ENCODE measurements at regions not wholly inside any gene's neighbourhood (a gene's known extent, or its start where the extent isn't known, plus 50 kb on each side); places are given as distances from the start of the nearest gene placed in this dataset.

DNA sequence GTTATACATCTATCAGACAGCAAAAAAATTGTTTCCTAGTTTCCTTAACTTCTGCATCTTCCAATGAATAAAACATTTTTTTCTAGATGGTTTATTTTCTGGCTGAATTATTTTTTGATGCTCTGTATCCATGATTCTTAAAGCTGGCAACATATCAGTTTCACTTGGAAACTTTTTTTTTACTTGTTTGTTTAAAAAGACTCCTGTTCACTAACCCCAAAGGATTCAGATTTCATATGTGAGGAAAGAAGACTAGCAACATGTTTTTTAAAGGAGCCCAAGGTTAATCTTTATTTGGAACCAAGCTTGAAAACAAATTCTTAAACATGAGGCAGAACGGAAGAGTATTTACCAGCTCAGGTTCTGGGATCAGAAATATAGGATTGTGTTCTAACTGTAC lies 632.3 kb downstream of the SLITRK6 start:
- no peaks in the 10 kb centered on the region for H3K9me3 ChIP-seq (replicated peaks in 1 of 3)
- intact Hi-C loops (cut with DNase I), result no loop called here
- no peak overlapping the region for H3K27ac ChIP-seq
- 24 to 46% (median 34%) methylated on average over 1 of the region's 1 CpG for WGBS, 4 donors
- no peaks in the 10 kb centered on the region for H3K27me3 ChIP-seq
- H3K4me1 ChIP-seq (replicated peaks in 1 of 2), result no peaks in the 10 kb centered on the region
- no peaks in the 10 kb centered on the region for H3K36me3 ChIP-seq (replicated peaks in 1 of 2)
- H3K4me3 ChIP-seq, result no peak overlapping the region
- no peak for DNase-seq
- TF ChIP-seq, protein P1, sequence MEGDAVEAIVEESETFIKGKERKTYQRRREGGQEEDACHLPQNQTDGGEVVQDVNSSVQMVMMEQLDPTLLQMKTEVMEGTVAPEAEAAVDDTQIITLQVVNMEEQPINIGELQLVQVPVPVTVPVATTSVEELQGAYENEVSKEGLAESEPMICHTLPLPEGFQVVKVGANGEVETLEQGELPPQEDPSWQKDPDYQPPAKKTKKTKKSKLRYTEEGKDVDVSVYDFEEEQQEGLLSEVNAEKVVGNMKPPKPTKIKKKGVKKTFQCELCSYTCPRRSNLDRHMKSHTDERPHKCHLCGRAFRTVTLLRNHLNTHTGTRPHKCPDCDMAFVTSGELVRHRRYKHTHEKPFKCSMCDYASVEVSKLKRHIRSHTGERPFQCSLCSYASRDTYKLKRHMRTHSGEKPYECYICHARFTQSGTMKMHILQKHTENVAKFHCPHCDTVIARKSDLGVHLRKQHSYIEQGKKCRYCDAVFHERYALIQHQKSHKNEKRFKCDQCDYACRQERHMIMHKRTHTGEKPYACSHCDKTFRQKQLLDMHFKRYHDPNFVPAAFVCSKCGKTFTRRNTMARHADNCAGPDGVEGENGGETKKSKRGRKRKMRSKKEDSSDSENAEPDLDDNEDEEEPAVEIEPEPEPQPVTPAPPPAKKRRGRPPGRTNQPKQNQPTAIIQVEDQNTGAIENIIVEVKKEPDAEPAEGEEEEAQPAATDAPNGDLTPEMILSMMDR (IDR thresholded peaks at IDR 0.05), result no peak
- no peak for TF ChIP-seq POLR2A (IDR thresholded peaks at IDR 0.05)

DNA sequence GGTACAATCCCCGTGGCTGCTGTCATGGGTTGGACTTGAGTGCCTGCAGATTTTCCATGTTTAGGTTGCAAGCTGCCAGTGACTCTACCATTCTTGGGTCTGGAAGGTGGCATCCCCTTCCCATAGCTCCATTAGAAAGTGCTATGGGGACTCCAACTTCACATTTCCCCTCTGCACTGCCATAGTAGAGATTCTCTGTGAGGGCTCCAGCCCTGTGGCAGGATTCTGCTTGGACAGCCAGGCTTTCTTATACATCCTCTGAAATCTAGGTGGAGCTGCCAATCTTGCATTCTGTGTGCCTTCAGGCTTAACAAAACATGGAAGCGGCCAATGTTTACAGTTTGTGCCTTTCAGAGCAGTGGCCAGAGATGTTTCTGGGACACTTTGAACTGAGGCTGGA lies 636.2 kb downstream of the SLITRK6 start:
- no peak for TF ChIP-seq POLR2A (IDR thresholded peaks at IDR 0.05)
- TF ChIP-seq, protein P1 (IDR thresholded peaks at IDR 0.05), result no peak
- DNase-seq, result no peak
- no peaks in the 10 kb centered on the region for H3K36me3 ChIP-seq (replicated peaks in 1 of 2)
- H3K4me1 ChIP-seq (replicated peaks in 1 of 2), result no peaks in the 10 kb centered on the region
- H3K9me3 ChIP-seq (replicated peaks in 1 of 3), result no peaks in the 10 kb centered on the region
- H3K4me3 ChIP-seq, result no peak overlapping the region
- intact Hi-C loops (cut with DNase I), result no loop called here
- H3K27ac ChIP-seq, result no peak overlapping the region
- no peaks in the 10 kb centered on the region for H3K27me3 ChIP-seq
- WGBS, 4 donors, result 73 to 92% (median 84%) methylated on average over 1 to 2 of the region's 2 CpGs

DNA sequence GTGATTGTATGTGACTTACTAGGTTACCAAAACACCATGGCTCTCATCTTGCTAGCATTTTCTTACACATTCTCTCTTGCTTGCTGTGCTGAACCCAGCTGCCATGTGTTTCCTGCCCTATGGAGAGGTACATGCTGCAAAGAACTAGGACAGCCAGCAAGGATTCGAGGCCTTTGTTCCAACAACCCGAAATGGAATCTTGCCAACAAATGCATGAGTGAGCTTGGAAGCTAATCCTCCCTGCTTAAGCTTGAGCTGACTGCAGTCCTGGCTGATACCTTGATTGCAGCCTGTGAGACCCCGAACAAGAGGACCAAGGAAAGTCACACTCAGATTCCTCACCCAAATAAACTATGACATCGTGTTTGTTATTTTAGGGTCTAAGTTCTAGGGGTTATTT lies 651.2 kb downstream of the SLITRK6 start:
- WGBS, 4 donors, result 45 to 55% (median 50%) methylated on average over 4 of the region's 4 CpGs
- intact Hi-C loops (cut with DNase I), result no loop called here

DNA sequence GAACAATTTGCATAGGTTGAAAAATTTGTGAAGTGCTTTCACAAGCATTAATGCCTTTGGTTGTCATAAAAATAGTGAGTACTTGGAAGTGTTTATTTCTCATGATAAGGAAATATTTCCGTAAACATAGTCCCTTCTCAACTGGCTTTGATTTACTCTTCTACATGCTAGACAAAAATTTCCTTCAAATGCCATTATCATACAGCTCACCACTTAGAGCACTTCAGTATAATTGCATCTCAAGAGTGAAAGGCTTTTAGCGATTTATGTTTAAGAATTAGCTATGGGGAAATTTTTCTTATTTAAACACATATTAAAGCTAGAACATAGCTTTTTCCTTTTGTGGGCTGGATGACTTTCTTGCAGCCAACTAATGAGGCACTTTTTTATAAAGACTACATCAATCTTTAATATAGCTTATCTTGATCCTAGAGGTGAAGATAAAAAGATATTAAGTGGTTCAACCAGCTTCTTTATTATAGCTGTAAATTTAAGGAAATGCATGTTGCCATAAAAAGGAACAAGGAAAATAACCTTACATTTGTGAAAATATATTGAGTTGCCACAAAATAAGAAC lies 656.8 kb downstream of the SLITRK6 start:
- no peaks in the 10 kb centered on the region for H3K36me3 ChIP-seq (replicated peaks in 1 of 2)
- no peaks in the 10 kb centered on the region for H3K4me1 ChIP-seq (replicated peaks in 1 of 2)
- H3K27ac ChIP-seq, result no peak overlapping the region
- 87 to 90% (median 89%) methylated on average over 2 of the region's 2 CpGs for WGBS, 4 donors
- no peak overlapping the region for H3K4me3 ChIP-seq
- intact Hi-C loops (cut with DNase I), result no loop called here
- H3K9me3 ChIP-seq (replicated peaks in 1 of 3), result no peaks in the 10 kb centered on the region
- no peak for DNase-seq
- H3K27me3 ChIP-seq, result no peaks in the 10 kb centered on the region
- TF ChIP-seq POLR2A (IDR thresholded peaks at IDR 0.05), result no peak
- TF ChIP-seq, protein P1 (IDR thresholded peaks at IDR 0.05), result no peak

More for the DNA sequence above, 651.2 kb downstream of the SLITRK6 start:
- no peaks in the 10 kb centered on the region for H3K9me3 ChIP-seq (replicated peaks in 1 of 3)
- no peak for TF ChIP-seq POLR2A (IDR thresholded peaks at IDR 0.05)
- TF ChIP-seq, protein P1 (IDR thresholded peaks at IDR 0.05), result no peak
- peak in 3 of 7 donors; percentile 9 to 24 (median 10) for DNase-seq
- H3K36me3 ChIP-seq (replicated peaks in 1 of 2), result no peaks in the 10 kb centered on the region
- H3K27ac ChIP-seq, result no peak overlapping the region
- H3K4me3 ChIP-seq, result no peak overlapping the region
- H3K4me1 ChIP-seq (replicated peaks in 1 of 2), result no peaks in the 10 kb centered on the region
- no peaks in the 10 kb centered on the region for H3K27me3 ChIP-seq

Measured in adrenal gland (tissue), 9 donors.